Lower lobe of right lung (tissue), 2 donors: ENCODE measurements at regions not wholly inside any gene's neighbourhood (a gene's known extent, or its start where the extent isn't known, plus 50 kb on each side); places are given as distances from the start of the nearest gene placed in this dataset.

Source experiments
- ATAC-seq, 2 donors: fragments of 200-7000 bp; cut with Tn5 transposase; one replicate each; pipeline ENCODE4 v1.9.1; 2020 to 2022; ENCODE audit warnings: mild to moderate bottlenecking in 2 of 2, moderate library complexity in 2 of 2
- DNase-seq: peaks from one replicate; pipeline ENCODE4 v3.0.0-alpha.2; 2020
- H3K27ac ChIP-seq: fragments of 200-600 bp; one replicate; pipeline ENCODE4 v1.8.0; 2022
- H3K27me3 ChIP-seq: fragments of 200-600 bp; one replicate; pipeline ENCODE4 v1.8.0; 2022; ENCODE audit warnings: low read depth
- H3K36me3 ChIP-seq: fragments of 200-600 bp; one replicate; pipeline ENCODE4 v1.8.0; 2022; ENCODE audit warnings: mild to moderate bottlenecking
- H3K4me1 ChIP-seq: fragments of 200-600 bp; one replicate; pipeline ENCODE4 v1.8.0; 2022
- H3K4me3 ChIP-seq: fragments of 200-600 bp; one replicate; pipeline ENCODE4 v1.8.0; 2022; ENCODE audit warnings: mild to moderate bottlenecking
- H3K9me3 ChIP-seq: fragments of 200-600 bp; one replicate; pipeline ENCODE4 v1.8.0; 2022
- CTCF ChIP-seq: fragments of 200-600 bp; IDR thresholded peaks from one replicate; pipeline ENCODE4 v1.8.0; 2022; ENCODE audit warnings: antibody characterized with exemption, mild to moderate bottlenecking
- intact Hi-C: fragments of 100-400 bp; cut with DNase I; formaldehyde crosslinking; loops from one replicate; pipeline ENCODE4 v1.11.0; 2022
- donor health status: DM: no; HTN: yes; CAD: no; lungs with severe emphysema.

GRCh38 chr1:5526822-5527551 lies 465.2 kb downstream of the NPHP4 start:
- Histone ChIP-seq H3K4me1 (no peaks in the 10 kb centered on the region), H3K4me3 (no peak overlapping the region), H3K36me3 (no peaks in the 10 kb centered on the region), H3K9me3 (no peaks in the 10 kb centered on the region), H3K27me3 (peaks cover 3% of the 10 kb centered on the region), H3K27ac (no peak overlapping the region)
- no peak for ATAC-seq
- no peak for TF ChIP-seq CTCF
- no peak for DNase-seq
- intact Hi-C loops = no loop called here

GRCh38 chr1:5526385-5526750 lies 465.9 kb downstream of the NPHP4 start:
- ATAC-seq = no peak
- Histone ChIP-seq H3K9me3 (no peaks in the 10 kb centered on the region), H3K27ac (no peak overlapping the region), H3K36me3 (no peaks in the 10 kb centered on the region), H3K4me1 (no peaks in the 10 kb centered on the region), H3K4me3 (no peak overlapping the region), H3K27me3 (peaks cover 3% of the 10 kb centered on the region)
- no peak for TF ChIP-seq CTCF
- intact Hi-C loops = no loop called here
- DNase-seq = no peak

- intact Hi-C loops = no loop called here
- Histone ChIP-seq H3K27ac (no peak overlapping the region), H3K9me3 (no peaks in the 10 kb centered on the region), H3K4me1 (no peaks in the 10 kb centered on the region), H3K4me3 (no peak overlapping the region), H3K36me3 (no peaks in the 10 kb centered on the region), H3K27me3 (peaks cover 3% of the 10 kb centered on the region)
- DNase-seq (no peak), ATAC-seq (no peak)
- TF ChIP-seq CTCF = no peak
Measured at GRCh38 chr1:5525597-5526384, 466.4 kb downstream of the NPHP4 start.

- Histone ChIP-seq H3K27ac (no peak overlapping the region), H3K27me3 (peaks cover 3% of the 10 kb centered on the region), H3K4me3 (no peak overlapping the region), H3K4me1 (no peaks in the 10 kb centered on the region), H3K9me3 (no peaks in the 10 kb centered on the region), H3K36me3 (no peaks in the 10 kb centered on the region)
- no peak for TF ChIP-seq CTCF
- DNase-seq (no peak), ATAC-seq (no peak)
- intact Hi-C loops = no loop called here
Measured at GRCh38 chr1:5522531-5523145, 469.6 kb downstream of the NPHP4 start.

GRCh38 chr1:5519366-5520135 lies 472.7 kb downstream of the NPHP4 start:
- intact Hi-C loops = no loop called here
- TF ChIP-seq CTCF = no peak
- no peak for ATAC-seq
- Histone ChIP-seq H3K27ac (no peak overlapping the region), H3K9me3 (no peaks in the 10 kb centered on the region), H3K4me3 (no peak overlapping the region), H3K4me1 (no peaks in the 10 kb centered on the region), H3K27me3 (peaks cover 6% of the 10 kb centered on the region), H3K36me3 (no peaks in the 10 kb centered on the region)
- no peak for DNase-seq
